Right lobe of liver (tissue), 6 donors: ENCODE measurements at regions not wholly inside any gene's neighbourhood (a gene's known extent, or its start where the extent isn't known, plus 50 kb on each side); places are given as distances from the start of the nearest gene placed in this dataset.

Source experiments
- ATAC-seq, 4 donors: fragments of 200-7000 bp; cut with Tn5 transposase; one replicate each; pipeline ENCODE4 v1.9.1; 2020; ENCODE audit warnings: mild to moderate bottlenecking in 4 of 4, moderate library complexity in 4 of 4
- DNase-seq, 3 donors: peaks; one replicate each; pipeline ENCODE4 v3.0.0-alpha.2; 2020
- H3K27ac ChIP-seq, 3 donors: fragments of 200-600 bp; one replicate each; pipeline ENCODE4 v1.8.0; 2022
- H3K27me3 ChIP-seq, 2 donors: fragments of 200-600 bp; one replicate each; pipeline ENCODE4 v1.8.0; 2022
- H3K36me3 ChIP-seq, 4 donors: fragments of 200-600 bp; sonication (generic) in 1 of 4; one replicate each; pipeline versions ENCODE4 v1.5.1 to v1.8.0; 2017 to 2022; ENCODE audit warnings: control low read depth in 1 of 4
- H3K4me1 ChIP-seq, 4 donors: fragments of 200-600 bp; sonication (generic) in 1 of 4; one replicate each; pipeline versions ENCODE4 v1.5.1 to v1.8.0; 2017 to 2022; ENCODE audit warnings: control low read depth in 1 of 4
- H3K4me3 ChIP-seq, 3 donors: fragments of 200-600 bp; one replicate each; pipeline ENCODE4 v1.8.0; 2022
- H3K9me3 ChIP-seq, 4 donors: fragments of 200-600 bp; sonication (generic) in 1 of 4; one replicate each; pipeline versions ENCODE4 v1.5.1 to v1.8.0; 2017 to 2022; ENCODE audit warnings: control low read depth in 1 of 4
- CTCF ChIP-seq, 4 donors: fragments of 200-600 bp in 3 of 4; fragments of 450-650 bp in 1 of 4; IDR thresholded peaks; one replicate each; pipeline versions ENCODE4 v1.5.1 to v1.8.0; 2016 to 2022; ENCODE audit warnings: antibody characterized with exemption in 4 of 4, mild to moderate bottlenecking in 2 of 4
- POLR2A ChIP-seq: fragments of 450-650 bp; IDR thresholded peaks from one replicate; pipeline ENCODE4 v1.6.1; 2017; ENCODE audit warnings: antibody characterized with exemption, mild to moderate bottlenecking
- WGBS: methylation state at CpG from one replicate; pipeline ENCODE4 v1.1.6; 2018; ENCODE audit warnings: low coverage, low lambda C conversion rate; ENCODE audit not compliant: insufficient coverage; ENCODE audit errors: missing lambda C conversion rate; 5-methylcytosine and 5-hydroxymethylcytosine counted together
- intact Hi-C, 2 donors: fragments of 100-400 bp; cut with DNase I; formaldehyde crosslinking; loops; one replicate each; pipeline versions ENCODE4 v1.11.2 to v1.14.1; 2022
- donor health status: DM: no; HTN: yes; CAD: no.
- donor health status: DM: no; HTN: no; CAD: no.
- donor health status: DM: no; HTN: no; CAD: no.
- donor health status: DM: no; HTN: yes; CAD: no.
- donor health status: DM: no; HTN: yes; CAD: no.

- H3K27ac ChIP-seq = no peak overlapping the region
- H3K4me3 ChIP-seq = no peak overlapping the region
- TF ChIP-seq POLR2A = no peak
- no peak for TF ChIP-seq CTCF (IDR thresholded peaks at IDR 0.05)
- intact Hi-C loops = no loop called here
- no peaks in the 10 kb centered on the region for H3K9me3 ChIP-seq
- H3K27me3 ChIP-seq = no peaks in the 10 kb centered on the region
- no peaks in the 10 kb centered on the region for H3K4me1 ChIP-seq
- ATAC-seq (no peak), DNase-seq (no peak)
- WGBS = 62% methylated on average over 5 of the region's 14 CpGs
- H3K36me3 ChIP-seq = no peaks in the 10 kb centered on the region
These were observed 1385.3 kb upstream of the SPRY2 start for GRCh38 chr13:81726037-81726726.

GRCh38 chr13:81722456-81722855 lies 1381.5 kb upstream of the SPRY2 start:
- no peaks in the 10 kb centered on the region for H3K36me3 ChIP-seq
- whole genome bisulfite sequencing = 38% methylated on average over 1 of the region's 1 CpG
- H3K4me3 ChIP-seq = no peak overlapping the region
- ATAC-seq = no peak
- H3K27ac ChIP-seq = no peak overlapping the region
- DNase-seq = no peak
- H3K27me3 ChIP-seq = no peaks in the 10 kb centered on the region
- H3K4me1 ChIP-seq = no peaks in the 10 kb centered on the region
- no peaks in the 10 kb centered on the region for H3K9me3 ChIP-seq
- no peak for TF ChIP-seq CTCF (IDR thresholded peaks at IDR 0.05)
- TF ChIP-seq POLR2A = no peak
- intact Hi-C loops = no loop called here

GRCh38 chr13:81721400-81721799 lies 1380.5 kb upstream of the SPRY2 start:
- intact Hi-C loops = no loop called here
- DNase-seq = no peak
- TF ChIP-seq POLR2A (no peak), CTCF (IDR thresholded peaks at IDR 0.05) (no peak)

GRCh38 chr13:81714513-81714912 lies 1373.6 kb upstream of the SPRY2 start:
- intact Hi-C loops = no loop called here
- WGBS = 63% methylated on average over 3 of the region's 3 CpGs
- no peaks in the 10 kb centered on the region for H3K36me3 ChIP-seq

More at GRCh38 chr13:81721400-81721799, 1380.5 kb upstream of the SPRY2 start:
- no peak for ATAC-seq
- no peaks in the 10 kb centered on the region for H3K27me3 ChIP-seq
- H3K27ac ChIP-seq = no peak overlapping the region
- H3K9me3 ChIP-seq = no peaks in the 10 kb centered on the region
- no peaks in the 10 kb centered on the region for H3K36me3 ChIP-seq
- H3K4me3 ChIP-seq = no peak overlapping the region
- H3K4me1 ChIP-seq = no peaks in the 10 kb centered on the region

More at GRCh38 chr13:81714513-81714912, 1373.6 kb upstream of the SPRY2 start:
- ATAC-seq (no peak), DNase-seq (no peak)
- H3K4me1 ChIP-seq = no peaks in the 10 kb centered on the region
- H3K27ac ChIP-seq = no peak overlapping the region
- H3K4me3 ChIP-seq = no peak overlapping the region
- H3K9me3 ChIP-seq = no peaks in the 10 kb centered on the region
- H3K27me3 ChIP-seq = no peaks in the 10 kb centered on the region
- TF ChIP-seq POLR2A = no peak
- TF ChIP-seq CTCF (IDR thresholded peaks at IDR 0.05) = no peak
